ENCODE measurements at regions not wholly inside any gene's neighbourhood (a gene's known extent, or its start where the extent isn't known, plus 50 kb on each side); places are given as distances from the start of the nearest gene placed in this dataset.

- no peak for DNase-seq (ENCODE audit: low read depth, low spot score)
Measured at GRCh38 chr21:24369746-24370145, 1237.5 kb downstream of the MRPL39 start.

GRCh38 chr21:24369278-24369677 is 1238.0 kb downstream of the MRPL39 start:
- DNase-seq (ENCODE audit: low read depth, low spot score), result no peak

- no peak for DNase-seq (ENCODE audit: low read depth, low spot score)
Measured at GRCh38 chr21:24367936-24368335, 1239.3 kb downstream of the MRPL39 start.

GRCh38 chr21:24353492-24353891 is 1253.8 kb downstream of the MRPL39 start:
- DNase-seq (ENCODE audit: low read depth, low spot score), result no peak

- no peak for DNase-seq (ENCODE audit: low read depth, low spot score)
Measured at GRCh38 chr21:24339406-24339805, 1267.9 kb downstream of the MRPL39 start.

GRCh38 chr21:24336491-24336890 is 1270.8 kb downstream of the MRPL39 start:
- DNase-seq (ENCODE audit: low read depth, low spot score), result no peak

- no peak for DNase-seq (ENCODE audit: low read depth, low spot score)
Measured at GRCh38 chr21:24323536-24323935, 1283.7 kb downstream of the MRPL39 start.

GRCh38 chr21:24316277-24316922 is 1290.9 kb downstream of the MRPL39 start:
- DNase-seq (ENCODE audit: low read depth, low spot score), result no peak

GRCh38 chr21:24310788-24311187 is 1296.5 kb downstream of the MRPL39 start:
- DNase-seq (ENCODE audit: low read depth, low spot score), result no peak

- DNase-seq (ENCODE audit: low read depth, low spot score), result no peak
Measured at GRCh38 chr21:24308183-24308582, 1299.1 kb downstream of the MRPL39 start.

GRCh38 chr21:24302400-24302799 is 1304.9 kb downstream of the MRPL39 start:
- no peak for DNase-seq (ENCODE audit: low read depth, low spot score)

GRCh38 chr21:24298040-24298439 is 1309.2 kb downstream of the MRPL39 start:
- no peak for DNase-seq (ENCODE audit: low read depth, low spot score)

GRCh38 chr21:24294171-24294570 is 1313.1 kb downstream of the MRPL39 start:
- no peak for DNase-seq (ENCODE audit: low read depth, low spot score)

GRCh38 chr21:24290151-24290833 is 1317.0 kb downstream of the MRPL39 start:
- DNase-seq (ENCODE audit: low read depth, low spot score), result no peak

- no peak for DNase-seq (ENCODE audit: low read depth, low spot score)
Measured at GRCh38 chr21:24289539-24289938, 1317.7 kb downstream of the MRPL39 start.

- DNase-seq (ENCODE audit: low read depth, low spot score), result no peak
Measured at GRCh38 chr21:24280596-24280995, 1326.7 kb downstream of the MRPL39 start.

GRCh38 chr21:24278711-24279110 is 1328.6 kb downstream of the MRPL39 start:
- DNase-seq (ENCODE audit: low read depth, low spot score), result no peak

GRCh38 chr21:24276204-24276603 is 1331.1 kb downstream of the MRPL39 start:
- DNase-seq (ENCODE audit: low read depth, low spot score), result no peak

- DNase-seq (ENCODE audit: low read depth, low spot score), result no peak
Measured at GRCh38 chr21:24275616-24276015, 1331.7 kb downstream of the MRPL39 start.

- DNase-seq (ENCODE audit: low read depth, low spot score), result no peak
Measured at GRCh38 chr21:24272521-24272938, 1334.8 kb downstream of the MRPL39 start.

- DNase-seq (ENCODE audit: low read depth, low spot score), result no peak
Measured at GRCh38 chr21:24265987-24266386, 1341.3 kb downstream of the MRPL39 start.

- no peak for DNase-seq (ENCODE audit: low read depth, low spot score)
Measured at GRCh38 chr21:24260751-24261150, 1346.5 kb downstream of the MRPL39 start.

GRCh38 chr21:24259241-24259640 is 1348.0 kb downstream of the MRPL39 start:
- no peak for DNase-seq (ENCODE audit: low read depth, low spot score)

All from ELF-1 (cell line).